Activated naive CD8-positive, alpha-beta T cell treated with anti-CD3 and anti-CD28 coated beads for 36 hours (primary cell): ENCODE measurements at regions not wholly inside any gene's neighbourhood (a gene's known extent, or its start where the extent isn't known, plus 50 kb on each side); places are given as distances from the start of the nearest gene placed in this dataset.

ENCODE experiments used
- DNase-seq: peaks from one replicate; pipeline ENCODE4 v3.0.0; 2021
- H3K27ac Mint-ChIP-seq: one replicate; pipeline ENCODE4 v1.8.0; 2022; ENCODE audit warnings: mild to moderate bottlenecking, moderate library complexity, mixed read lengths
- H3K27me3 Mint-ChIP-seq: one replicate; pipeline ENCODE4 v1.8.0; 2022; ENCODE audit warnings: mild to moderate bottlenecking, mixed read lengths
- H3K36me3 Mint-ChIP-seq: one replicate; pipeline ENCODE4 v1.8.0; 2021; ENCODE audit warnings: mild to moderate bottlenecking, mixed read lengths
- H3K4me1 Mint-ChIP-seq: one replicate; pipeline ENCODE4 v1.8.0; 2021; ENCODE audit warnings: mixed read lengths
- H3K4me3 Mint-ChIP-seq: one replicate; pipeline ENCODE4 v1.8.0; 2022; ENCODE audit warnings: mild to moderate bottlenecking, moderate library complexity, mixed read lengths
- H3K9me3 Mint-ChIP-seq: one replicate; pipeline ENCODE4 v1.8.0; 2022; ENCODE audit warnings: mixed read lengths

GRCh38 chr11:29826878-29827277, 190.0 kb downstream of the KCNA4 start:
- no peaks in the 10 kb centered on the region for H3K27me3 Mint-ChIP-seq
- H3K4me3 Mint-ChIP-seq: no peak overlapping the region
- DNase-seq: no peak

GRCh38 chr11:29816359-29816758, 200.5 kb downstream of the KCNA4 start:
- no peak for DNase-seq
- H3K9me3 Mint-ChIP-seq: peaks cover 7% of the 10 kb centered on the region
- H3K36me3 Mint-ChIP-seq: no peaks in the 10 kb centered on the region
- no peaks in the 10 kb centered on the region for H3K4me1 Mint-ChIP-seq
- H3K4me3 Mint-ChIP-seq: no peak overlapping the region
- no peaks in the 10 kb centered on the region for H3K27me3 Mint-ChIP-seq
- H3K27ac Mint-ChIP-seq: no peak overlapping the region

More at GRCh38 chr11:29826878-29827277, 190.0 kb downstream of the KCNA4 start:
- no peak overlapping the region for H3K27ac Mint-ChIP-seq
- H3K36me3 Mint-ChIP-seq: no peaks in the 10 kb centered on the region
- peaks cover 8% of the 10 kb centered on the region for H3K9me3 Mint-ChIP-seq
- no peaks in the 10 kb centered on the region for H3K4me1 Mint-ChIP-seq

- Mint-ChIP-seq H3K4me3 (no peak overlapping the region), H3K27me3 (no peaks in the 10 kb centered on the region)
Measured at GRCh38 chr11:29809121-29809520, 207.7 kb downstream of the KCNA4 start.

GRCh38 chr11:29802522-29802921, 214.3 kb downstream of the KCNA4 start:
- H3K4me1 Mint-ChIP-seq: no peaks in the 10 kb centered on the region
- no peaks in the 10 kb centered on the region for H3K36me3 Mint-ChIP-seq
- no peak overlapping the region for H3K27ac Mint-ChIP-seq
- H3K9me3 Mint-ChIP-seq: no peaks in the 10 kb centered on the region
- H3K4me3 Mint-ChIP-seq: no peak overlapping the region
- no peaks in the 10 kb centered on the region for H3K27me3 Mint-ChIP-seq
- no peak for DNase-seq

More at GRCh38 chr11:29809121-29809520, 207.7 kb downstream of the KCNA4 start:
- Mint-ChIP-seq H3K4me1 (no peaks in the 10 kb centered on the region), H3K36me3 (no peaks in the 10 kb centered on the region), H3K9me3 (peaks cover 6% of the 10 kb centered on the region), H3K27ac (no peak overlapping the region)
- no peak for DNase-seq

GRCh38 chr11:29801561-29801960, 215.3 kb downstream of the KCNA4 start:
- H3K9me3 Mint-ChIP-seq: peaks cover 4% of the 10 kb centered on the region
- no peak overlapping the region for H3K27ac Mint-ChIP-seq
- no peaks in the 10 kb centered on the region for H3K4me1 Mint-ChIP-seq
- H3K27me3 Mint-ChIP-seq: no peaks in the 10 kb centered on the region
- DNase-seq: no peak
- H3K36me3 Mint-ChIP-seq: no peaks in the 10 kb centered on the region
- no peak overlapping the region for H3K4me3 Mint-ChIP-seq

DNA sequence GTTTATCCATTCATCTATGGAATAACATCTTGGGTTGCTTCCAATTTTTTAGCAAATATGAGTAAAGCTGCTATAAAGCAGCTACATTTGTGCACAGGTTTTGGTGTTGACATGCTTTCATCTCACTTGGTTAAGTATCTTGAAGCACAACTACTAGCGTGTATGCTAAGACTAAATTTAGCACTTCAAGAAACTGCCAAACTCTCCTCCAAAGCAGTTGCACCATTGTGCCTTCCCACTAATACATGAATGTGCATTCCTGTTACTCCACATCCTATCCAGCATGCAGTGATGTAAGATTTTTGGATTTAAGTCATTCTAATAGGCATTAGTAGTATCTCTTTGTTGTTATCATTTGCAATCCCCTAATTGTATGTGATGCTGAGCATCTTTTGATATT, 230.7 kb downstream of the KCNA4 start:
- H3K4me3 Mint-ChIP-seq: no peak overlapping the region
- no peaks in the 10 kb centered on the region for H3K36me3 Mint-ChIP-seq
- peaks cover 8% of the 10 kb centered on the region for H3K9me3 Mint-ChIP-seq
- no peaks in the 10 kb centered on the region for H3K27me3 Mint-ChIP-seq
- DNase-seq: no peak
- no peaks in the 10 kb centered on the region for H3K4me1 Mint-ChIP-seq
- no peak overlapping the region for H3K27ac Mint-ChIP-seq

- H3K36me3 Mint-ChIP-seq: no peaks in the 10 kb centered on the region
- H3K4me3 Mint-ChIP-seq: no peak overlapping the region
- no peaks in the 10 kb centered on the region for H3K27me3 Mint-ChIP-seq
- H3K4me1 Mint-ChIP-seq: no peaks in the 10 kb centered on the region
- no peak for DNase-seq
- H3K27ac Mint-ChIP-seq: no peak overlapping the region
- H3K9me3 Mint-ChIP-seq: peaks cover 8% of the 10 kb centered on the region
Measured at GRCh38 chr11:29783506-29783905, 233.3 kb downstream of the KCNA4 start.

DNA sequence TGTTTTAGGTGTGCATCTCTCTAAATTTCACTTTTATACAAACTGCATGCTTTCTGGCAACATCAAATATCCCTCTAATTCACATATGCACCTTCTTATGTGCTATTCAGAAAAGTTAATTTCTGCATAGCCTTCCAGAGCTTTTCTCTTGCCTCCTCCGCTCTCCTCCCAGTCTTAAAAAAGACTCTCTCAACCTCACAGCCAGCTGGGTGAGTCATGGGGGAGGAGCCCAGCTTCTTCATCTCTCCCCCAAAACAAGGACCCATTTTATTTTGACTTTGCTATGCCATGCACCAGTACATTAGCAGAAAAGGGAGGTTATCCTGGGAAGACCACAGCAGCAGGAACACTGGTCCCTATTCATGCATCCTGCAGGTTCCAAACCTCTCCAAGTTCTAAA, 234.4 kb downstream of the KCNA4 start:
- Mint-ChIP-seq H3K27ac (no peak overlapping the region), H3K36me3 (no peaks in the 10 kb centered on the region), H3K9me3 (peaks cover 8% of the 10 kb centered on the region), H3K27me3 (no peaks in the 10 kb centered on the region), H3K4me1 (no peaks in the 10 kb centered on the region), H3K4me3 (no peak overlapping the region)
- DNase-seq: no peak

DNA sequence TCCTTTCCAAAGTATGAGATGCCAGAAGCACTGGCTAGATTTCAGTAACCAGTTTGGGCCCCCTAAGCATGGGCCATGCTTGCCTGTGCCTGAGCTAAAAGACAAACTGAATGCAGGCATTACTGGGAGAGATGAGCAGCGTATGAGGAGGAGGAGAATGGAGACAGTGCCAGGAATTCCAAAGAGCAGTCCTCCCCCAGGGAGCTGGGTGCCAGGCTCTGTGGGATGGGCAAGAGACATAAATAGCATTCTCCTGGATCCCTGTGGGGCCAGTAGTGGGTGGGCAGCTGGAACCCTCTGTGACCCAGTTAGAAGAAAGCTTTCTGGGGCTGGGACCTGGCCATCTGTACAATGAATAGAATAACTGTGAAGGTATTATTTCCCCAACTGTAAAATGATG, 235.6 kb downstream of the KCNA4 start:
- no peak for DNase-seq
- Mint-ChIP-seq H3K9me3 (peaks cover 8% of the 10 kb centered on the region), H3K27me3 (no peaks in the 10 kb centered on the region), H3K36me3 (no peaks in the 10 kb centered on the region), H3K4me3 (no peak overlapping the region), H3K4me1 (no peaks in the 10 kb centered on the region), H3K27ac (no peak overlapping the region)

DNA sequence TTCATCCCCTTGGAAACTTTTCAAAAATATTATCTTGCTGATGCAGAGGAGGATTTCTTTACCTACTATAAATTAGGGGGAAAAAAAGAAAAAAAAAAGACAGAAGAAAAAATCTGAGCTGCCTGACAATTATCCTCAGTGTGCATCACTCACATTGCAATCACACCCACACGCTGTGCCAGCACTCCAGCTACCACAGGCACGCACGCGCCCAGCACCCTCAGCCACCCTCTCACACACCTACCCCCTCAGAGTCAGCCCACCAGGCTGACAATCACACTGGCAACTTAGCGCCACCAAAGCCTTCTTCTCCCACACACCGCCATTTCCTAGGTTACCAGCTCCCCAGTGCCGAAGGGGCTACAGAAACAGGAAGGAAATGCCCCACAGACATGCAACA, 236.1 kb downstream of the KCNA4 start:
- Mint-ChIP-seq H3K27ac (no peak overlapping the region), H3K27me3 (no peaks in the 10 kb centered on the region), H3K9me3 (peaks cover 8% of the 10 kb centered on the region), H3K4me1 (no peaks in the 10 kb centered on the region), H3K4me3 (no peak overlapping the region), H3K36me3 (no peaks in the 10 kb centered on the region)
- DNase-seq: no peak

DNA sequence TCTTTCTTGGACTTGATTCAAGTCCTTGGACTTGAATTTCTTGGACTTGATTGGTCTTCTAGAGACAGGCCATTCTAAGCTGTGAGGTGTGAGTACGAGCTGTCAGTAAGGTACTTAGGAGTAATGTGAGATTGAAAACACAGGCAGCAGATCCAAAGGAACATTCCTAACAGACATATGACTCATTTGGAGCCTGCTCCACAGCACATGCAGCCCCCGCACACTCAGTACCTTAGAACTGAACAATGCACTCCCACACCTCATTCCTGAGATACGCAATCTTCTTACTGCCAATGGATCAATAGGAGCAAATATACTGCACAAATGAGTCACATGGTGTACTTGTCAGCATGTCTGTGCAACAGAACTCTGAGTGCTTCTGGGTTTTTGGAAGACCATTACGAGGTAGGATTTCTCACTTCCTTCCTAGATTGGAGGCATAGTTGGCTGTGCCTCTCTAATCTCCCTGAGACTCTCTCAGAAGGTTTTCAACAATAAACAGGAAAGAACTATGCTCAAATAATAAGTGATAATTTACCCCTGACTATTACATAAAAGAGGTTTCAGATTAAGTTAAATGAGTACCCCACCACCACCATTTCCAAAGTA, 243.1 kb downstream of the KCNA4 start:
- Mint-ChIP-seq H3K4me1 (no peaks in the 10 kb centered on the region), H3K27ac (no peak overlapping the region), H3K4me3 (no peak overlapping the region), H3K36me3 (no peaks in the 10 kb centered on the region), H3K27me3 (no peaks in the 10 kb centered on the region), H3K9me3 (peaks cover 3% of the 10 kb centered on the region)
- no peak for DNase-seq

DNA sequence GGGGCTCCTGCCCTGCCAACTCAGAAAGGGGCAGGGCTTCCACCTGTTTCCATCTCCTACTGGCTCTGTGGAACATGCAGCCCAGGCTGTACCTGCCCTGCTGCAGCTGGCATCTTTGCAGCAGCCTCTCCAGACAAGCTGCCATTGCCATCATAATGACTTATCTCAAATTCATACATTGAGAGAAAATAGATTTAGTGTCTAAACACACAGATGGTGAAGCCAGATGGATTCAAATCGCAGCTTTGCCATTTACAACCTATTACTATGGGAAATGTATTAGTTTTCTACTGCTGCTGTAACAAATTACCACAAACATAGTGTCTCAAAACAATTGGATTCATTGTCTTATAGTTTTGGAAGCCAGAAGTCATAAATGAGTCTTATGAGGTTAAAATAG, 260.0 kb downstream of the KCNA4 start:
- no peaks in the 10 kb centered on the region for H3K27me3 Mint-ChIP-seq
- H3K36me3 Mint-ChIP-seq: no peaks in the 10 kb centered on the region
- no peak overlapping the region for H3K27ac Mint-ChIP-seq
- H3K9me3 Mint-ChIP-seq: peaks cover 9% of the 10 kb centered on the region
- no peak for DNase-seq
- no peaks in the 10 kb centered on the region for H3K4me1 Mint-ChIP-seq
- no peak overlapping the region for H3K4me3 Mint-ChIP-seq

DNA sequence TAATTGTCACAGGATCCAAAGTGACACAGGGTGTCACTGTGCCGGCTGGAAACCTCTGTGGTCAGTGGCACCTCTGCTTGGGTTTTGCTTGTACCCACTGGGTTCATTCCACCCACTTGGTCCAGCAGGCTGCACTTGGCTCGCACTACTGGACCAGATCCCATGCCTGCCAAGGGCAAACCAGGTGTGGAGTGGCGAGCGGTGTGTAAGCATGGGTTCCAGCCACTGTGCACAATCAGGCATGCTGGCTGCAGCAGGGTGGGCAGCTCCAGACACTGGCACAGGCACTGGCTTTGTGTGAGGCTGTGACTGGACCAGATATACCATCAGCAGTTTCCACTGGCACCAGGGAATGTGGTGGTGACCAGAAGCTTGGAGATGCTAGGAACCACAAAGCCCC, 261.4 kb downstream of the KCNA4 start:
- Mint-ChIP-seq H3K27me3 (no peaks in the 10 kb centered on the region), H3K4me3 (no peak overlapping the region), H3K27ac (no peak overlapping the region), H3K4me1 (no peaks in the 10 kb centered on the region), H3K9me3 (peaks cover 8% of the 10 kb centered on the region), H3K36me3 (no peaks in the 10 kb centered on the region)
- no peak for DNase-seq

DNA sequence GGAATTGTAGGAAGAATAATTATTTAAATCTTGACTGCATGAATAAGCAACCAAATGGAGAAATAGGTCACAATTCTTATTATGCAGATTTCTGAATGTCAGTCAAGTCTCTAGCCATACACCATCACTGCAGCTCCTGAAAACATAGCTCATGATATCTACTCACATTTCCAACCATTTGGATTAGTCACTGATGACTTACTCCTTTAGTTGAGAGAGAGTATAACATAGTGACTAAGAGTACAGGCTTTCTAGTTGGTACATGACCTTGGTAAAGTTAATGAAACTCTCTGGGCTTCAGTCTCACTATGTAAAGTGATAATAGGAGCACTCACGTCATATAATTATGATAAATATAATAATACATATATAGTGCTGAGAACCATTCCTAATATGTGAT, 265.2 kb downstream of the KCNA4 start:
- Mint-ChIP-seq H3K27ac (no peak overlapping the region), H3K36me3 (no peaks in the 10 kb centered on the region), H3K4me3 (no peak overlapping the region), H3K9me3 (peaks cover 6% of the 10 kb centered on the region), H3K27me3 (no peaks in the 10 kb centered on the region), H3K4me1 (no peaks in the 10 kb centered on the region)
- no peak for DNase-seq

DNA sequence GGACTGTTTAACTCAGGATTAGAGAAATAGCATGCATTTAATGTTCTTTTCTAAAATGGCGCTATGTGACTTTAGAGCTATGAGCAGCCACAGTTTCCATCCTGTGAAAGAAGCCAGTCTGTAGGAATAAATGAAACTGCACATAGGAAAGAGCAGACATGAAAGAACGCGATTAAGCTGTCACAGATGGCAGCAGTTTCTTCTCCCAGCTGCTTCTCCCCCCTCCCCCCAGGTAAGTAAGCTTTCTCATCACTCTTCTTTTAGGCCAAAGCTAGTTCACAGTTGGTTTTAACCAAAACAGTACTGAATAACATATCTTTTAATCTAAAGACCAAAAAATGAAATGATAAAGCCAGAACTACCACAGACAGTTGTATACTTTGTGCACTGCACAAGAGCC, 266.4 kb downstream of the KCNA4 start:
- DNase-seq: no peak
- H3K9me3 Mint-ChIP-seq: peaks cover 8% of the 10 kb centered on the region
- no peaks in the 10 kb centered on the region for H3K36me3 Mint-ChIP-seq
- H3K4me1 Mint-ChIP-seq: no peaks in the 10 kb centered on the region
- H3K27me3 Mint-ChIP-seq: no peaks in the 10 kb centered on the region
- no peak overlapping the region for H3K27ac Mint-ChIP-seq
- H3K4me3 Mint-ChIP-seq: no peak overlapping the region

GRCh38 chr11:29734287-29734686, 282.5 kb downstream of the KCNA4 start:
- no peak for DNase-seq
- no peaks in the 10 kb centered on the region for H3K4me1 Mint-ChIP-seq
- H3K27ac Mint-ChIP-seq: no peak overlapping the region
- H3K36me3 Mint-ChIP-seq: no peaks in the 10 kb centered on the region
- H3K27me3 Mint-ChIP-seq: no peaks in the 10 kb centered on the region
- H3K4me3 Mint-ChIP-seq: no peak overlapping the region
- peaks cover 2% of the 10 kb centered on the region for H3K9me3 Mint-ChIP-seq
